HG02571 (cell line): ENCODE measurements at regions not wholly inside any gene's neighbourhood (a gene's known extent, or its start where the extent isn't known, plus 50 kb on each side); places are given as distances from the start of the nearest gene placed in this dataset.
"Not testable (repeated sequence)": the region's sequence is repeated elsewhere in the genome, so short reads cannot be mapped to it uniquely, and the experiment has no call there.

Experiments used
- ATAC-seq: cut with Tn5 transposase; IDR thresholded peaks from one replicate; pipeline ENCODE4 v1.9.1; 2021; ENCODE audit warnings: mild to moderate bottlenecking, moderate library complexity; ENCODE audit not compliant: unreplicated experiment

GRCh38 chr1:38677756-38678155 lies 181.8 kb downstream of the RRAGC start:
- ATAC-seq = no peak

- ATAC-seq = no peak
Measured at GRCh38 chr1:38677311-38677710, 182.3 kb downstream of the RRAGC start.

- no peak for ATAC-seq
Measured at GRCh38 chr1:38672692-38673091, 186.9 kb downstream of the RRAGC start.

- ATAC-seq = no peak
Measured at GRCh38 chr1:38671221-38671620, 188.4 kb downstream of the RRAGC start.

- ATAC-seq = no peak
Measured at GRCh38 chr1:38670544-38671122, 188.9 kb downstream of the RRAGC start.

GRCh38 chr1:38667626-38668025 lies 191.9 kb downstream of the RRAGC start:
- no peak for ATAC-seq

GRCh38 chr1:38662126-38662525 lies 197.4 kb downstream of the RRAGC start:
- no peak for ATAC-seq

GRCh38 chr1:38658883-38659282 lies 200.7 kb downstream of the RRAGC start:
- ATAC-seq = no peak

- ATAC-seq = no peak
Measured at GRCh38 chr1:38657873-38658272, 201.7 kb downstream of the RRAGC start.

- ATAC-seq = no peak
Measured at GRCh38 chr1:38657207-38657840, 202.2 kb downstream of the RRAGC start.

GRCh38 chr1:38656726-38657125 lies 202.8 kb downstream of the RRAGC start:
- no peak for ATAC-seq

GRCh38 chr1:38652217-38652616 lies 207.4 kb downstream of the RRAGC start:
- ATAC-seq = no peak

- no peak for ATAC-seq
Measured at GRCh38 chr1:38651669-38652068, 207.9 kb downstream of the RRAGC start.

GRCh38 chr1:38648417-38648816 lies 211.2 kb downstream of the RRAGC start:
- ATAC-seq = no peak

- ATAC-seq = not testable (repeated sequence)
Measured at GRCh38 chr1:38647341-38647740, 212.2 kb downstream of the RRAGC start.

GRCh38 chr1:38644092-38644491 lies 215.5 kb downstream of the RRAGC start:
- ATAC-seq = no peak

GRCh38 chr1:38641661-38642060 lies 217.9 kb downstream of the RRAGC start:
- ATAC-seq = no peak

- ATAC-seq = no peak
Measured at GRCh38 chr1:38640371-38640770, 219.2 kb downstream of the RRAGC start.

GRCh38 chr1:38628241-38628640 lies 231.3 kb downstream of the RRAGC start:
- no peak for ATAC-seq

GRCh38 chr1:38625939-38626338 lies 233.6 kb downstream of the RRAGC start:
- no peak for ATAC-seq

GRCh38 chr1:38624336-38625039 lies 235.1 kb downstream of the RRAGC start:
- ATAC-seq = no peak

- ATAC-seq = no peak
Measured at GRCh38 chr1:38623529-38623928, 236.0 kb downstream of the RRAGC start.
